ENCODE measurements at regions not wholly inside any gene's neighbourhood (a gene's known extent, or its start where the extent isn't known, plus 50 kb on each side); places are given as distances from the start of the nearest gene placed in this dataset.

DNA sequence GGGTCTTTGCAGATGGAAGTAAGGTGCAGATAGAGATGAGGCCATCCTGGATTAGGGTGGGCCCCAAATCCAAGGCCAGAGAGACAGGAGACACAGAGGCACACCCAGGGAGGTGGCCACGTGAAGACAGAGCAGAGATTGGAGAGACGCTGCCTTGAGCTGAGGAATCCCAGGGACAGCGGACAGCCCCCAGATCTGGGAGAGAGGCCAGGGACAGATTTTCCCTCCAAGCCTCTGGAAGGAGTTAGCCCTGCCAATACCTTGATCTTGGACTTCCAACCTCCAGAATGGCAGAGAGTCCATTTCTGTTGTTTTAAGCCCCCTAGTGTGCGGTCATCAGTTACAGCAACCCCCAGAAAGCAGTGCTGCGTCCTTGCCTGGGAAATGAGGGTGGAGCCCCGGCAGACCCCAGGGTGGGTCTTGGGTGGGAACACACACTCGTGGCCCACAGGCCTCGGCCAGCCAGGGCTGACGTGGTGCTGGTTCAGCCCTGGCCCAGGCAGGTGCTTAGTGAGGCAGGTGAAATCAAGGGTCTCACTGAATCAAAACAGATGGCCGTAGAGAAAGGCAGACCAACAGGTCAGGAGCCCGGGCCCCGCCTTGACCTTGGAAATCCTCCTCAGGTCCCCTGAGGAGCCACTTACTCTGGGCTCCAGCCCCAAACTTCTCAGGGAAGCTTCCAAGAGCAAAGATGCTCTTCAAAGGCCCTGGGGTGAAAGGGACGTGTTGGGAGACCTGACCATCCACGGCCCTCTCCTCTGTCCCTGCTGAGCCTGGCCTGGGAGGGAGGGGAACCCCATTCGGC, 169.3 kb downstream of the RBFOX3 start:
- no peaks in the 10 kb centered on the region for H3K27me3 ChIP-seq
- ATAC-seq (no peak), DNase-seq (no peak)
- TF ChIP-seq POLR2A (IDR thresholded peaks at IDR 0.05) (no peak), CTCF (IDR thresholded peaks at IDR 0.05) (no peak)
- H3K4me3 ChIP-seq, result no peak overlapping the region
- intact Hi-C loops (cut with DNase I), result no loop called here
- H3K9me3 ChIP-seq, result no peaks in the 10 kb centered on the region
- no peaks in the 10 kb centered on the region for H3K4me1 ChIP-seq
- H3K27ac ChIP-seq, result no peak overlapping the region
- no peaks in the 10 kb centered on the region for H3K36me3 ChIP-seq (replicated peaks in 1 of 2; ENCODE audit: insufficient read depth in 1 of 2, low read depth in 2 of 2)
- 69 to 75% methylated on average over 14 to 15 of the region's 15 CpGs for WGBS, 2 donors

GRCh38 chr17:79440251-79440650, 170.6 kb downstream of the RBFOX3 start:
- Histone ChIP-seq H3K36me3 (replicated peaks in 1 of 2; ENCODE audit: insufficient read depth in 1 of 2, low read depth in 2 of 2) (no peaks in the 10 kb centered on the region), H3K9me3 (no peaks in the 10 kb centered on the region), H3K4me1 (no peaks in the 10 kb centered on the region), H3K27ac (no peak overlapping the region), H3K4me3 (no peak overlapping the region), H3K27me3 (no peaks in the 10 kb centered on the region)
- WGBS, 2 donors, result 56% methylated on average over 7 to 14 of the region's 14 CpGs
- TF ChIP-seq CTCF (IDR thresholded peaks at IDR 0.05), result no peak
- no peak for TF ChIP-seq POLR2A (IDR thresholded peaks at IDR 0.05)
- ATAC-seq, result no peak
- DNase-seq, result no peak
- intact Hi-C loops (cut with DNase I), result no loop called here

- TF ChIP-seq POLR2A (IDR thresholded peaks at IDR 0.05) (no peak), CTCF (IDR thresholded peaks at IDR 0.05) (no peak)
- DNase-seq (no peak), ATAC-seq (no peak)
- Histone ChIP-seq H3K9me3 (no peaks in the 10 kb centered on the region), H3K4me3 (no peak overlapping the region), H3K4me1 (no peaks in the 10 kb centered on the region), H3K27me3 (no peaks in the 10 kb centered on the region), H3K27ac (no peak overlapping the region), H3K36me3 (replicated peaks in 1 of 2; ENCODE audit: insufficient read depth in 1 of 2, low read depth in 2 of 2) (no peaks in the 10 kb centered on the region)
- intact Hi-C loops (cut with DNase I), result no loop called here
- WGBS, 2 donors, result 76 to 85% methylated on average over 5 to 6 of the region's 6 CpGs
These were observed 171.4 kb downstream of the RBFOX3 start for GRCh38 chr17:79439493-79439892.

GRCh38 chr17:79438546-79439334, 172.1 kb downstream of the RBFOX3 start:
- H3K4me3 ChIP-seq, result no peak overlapping the region
- H3K27me3 ChIP-seq, result no peaks in the 10 kb centered on the region
- WGBS, 2 donors, result 58% methylated on average over 22 to 23 of the region's 23 CpGs
- no peak for ATAC-seq
- no peak overlapping the region for H3K27ac ChIP-seq
- no peaks in the 10 kb centered on the region for H3K4me1 ChIP-seq
- no peaks in the 10 kb centered on the region for H3K9me3 ChIP-seq
- H3K36me3 ChIP-seq (replicated peaks in 1 of 2; ENCODE audit: insufficient read depth in 1 of 2, low read depth in 2 of 2), result no peaks in the 10 kb centered on the region
- intact Hi-C loops (cut with DNase I), result no loop called here
- no peak for DNase-seq
- TF ChIP-seq CTCF (IDR thresholded peaks at IDR 0.05) (no peak), POLR2A (IDR thresholded peaks at IDR 0.05) (no peak)

Data from body of pancreas (tissue), 4 donors.